ENCODE measurements at regions not wholly inside any gene's neighbourhood (a gene's known extent, or its start where the extent isn't known, plus 50 kb on each side); places are given as distances from the start of the nearest gene placed in this dataset.

- no peak for TF ChIP-seq ZNF600 (tag by site-specific recombination; IDR thresholded peaks at IDR 0.05)
- TF ChIP-seq ZNF324 (tag by site-specific recombination; IDR thresholded peaks at IDR 0.05) = no peak
- TF ChIP-seq ZNF610 (tag by site-specific recombination; IDR thresholded peaks at IDR 0.05; ENCODE audit: borderline replicate concordance) = no peak
- no peak for TF ChIP-seq ZNF768 (tag by site-specific recombination; IDR thresholded peaks at IDR 0.05)
- TF ChIP-seq ZBTB1 (tag by site-specific recombination; IDR thresholded peaks at IDR 0.05) = no peak
- TF ChIP-seq ZNF843 (tag by site-specific recombination; IDR thresholded peaks at IDR 0.05) = no peak
- TF ChIP-seq ZNF692 (tag by site-specific recombination; IDR thresholded peaks at IDR 0.05) = no peak
- TF ChIP-seq ZNF184 (tag by site-specific recombination; IDR thresholded peaks at IDR 0.05) = no peak
- ChIA-PET POLR2A (no interaction called here), CTCF (no interaction called here)
- Histone ChIP-seq H3K27ac (ENCODE audit: extremely low read depth, low read depth, low read length) (no peak overlapping the region), H3K9me3 (ENCODE audit: control insufficient read depth, insufficient read depth, low read depth, low read length) (no peaks in the 10 kb centered on the region), H3K36me3 (ENCODE audit: control insufficient read depth in 2 of 2, insufficient read depth in 1 of 2, low read length in 2 of 2) (no peaks in the 10 kb centered on the region), H3K4me1 (ENCODE audit: control insufficient read depth, insufficient read depth, low read length) (no peaks in the 10 kb centered on the region), H3K4me3 (ENCODE audit: low read depth, low read length) (no peak overlapping the region)
Observed at GRCh38 chr5:109519416-109519815, 109.6 kb upstream of the PJA2 start.

GRCh38 chr5:109516390-109516789 is 106.6 kb upstream of the PJA2 start:
- TF ChIP-seq ZNF501 (tag by site-specific recombination; IDR thresholded peaks at IDR 0.05) (no peak), REPIN1 (tag by site-specific recombination; IDR thresholded peaks at IDR 0.05; ENCODE audit: low read depth) (no peak), ZNF529 (tag by site-specific recombination; IDR thresholded peaks at IDR 0.05; ENCODE audit: insufficient replicate concordance) (no peak), CTCF (tag by site-specific recombination; IDR thresholded peaks at IDR 0.05) (no peak), KLF10 (tag by site-specific recombination; IDR thresholded peaks at IDR 0.05) (no peak)
- Histone ChIP-seq H3K27ac (ENCODE audit: extremely low read depth, low read depth, low read length) (no peak overlapping the region), H3K36me3 (ENCODE audit: control insufficient read depth in 2 of 2, insufficient read depth in 1 of 2, low read length in 2 of 2) (no peaks in the 10 kb centered on the region), H3K9me3 (ENCODE audit: control insufficient read depth, insufficient read depth, low read depth, low read length) (no peaks in the 10 kb centered on the region), H3K4me3 (ENCODE audit: low read depth, low read length) (no peak overlapping the region), H3K4me1 (ENCODE audit: control insufficient read depth, insufficient read depth, low read length) (no peaks in the 10 kb centered on the region)
- POLR2A ChIA-PET = no interaction called here
- CTCF ChIA-PET = no interaction called here

GRCh38 chr5:109511980-109512734 is 102.4 kb upstream of the PJA2 start:
- H3K27ac ChIP-seq (ENCODE audit: extremely low read depth, low read depth, low read length) = no peak overlapping the region
- no peak overlapping the region for H3K4me3 ChIP-seq (ENCODE audit: low read depth, low read length)
- H3K36me3 ChIP-seq (ENCODE audit: control insufficient read depth in 2 of 2, insufficient read depth in 1 of 2, low read length in 2 of 2) = no peaks in the 10 kb centered on the region
- H3K4me1 ChIP-seq (ENCODE audit: control insufficient read depth, insufficient read depth, low read length) = no peaks in the 10 kb centered on the region
- ChIA-PET CTCF (no interaction called here), POLR2A (no interaction called here)
- TF ChIP-seq KLF7 (tag by site-specific recombination; IDR thresholded peaks at IDR 0.05; ENCODE audit: borderline replicate concordance) (no peak), ZNF202 (tag by site-specific recombination; IDR thresholded peaks at IDR 0.05; ENCODE audit: borderline replicate concordance) (no peak), ZBTB7A (tag by site-specific recombination; IDR thresholded peaks at IDR 0.05; ENCODE audit: low read depth) (no peak), TSHZ1 (tag by site-specific recombination; IDR thresholded peaks at IDR 0.05; ENCODE audit: borderline replicate concordance) (no peak), MYNN (tag by site-specific recombination; IDR thresholded peaks at IDR 0.05; ENCODE audit: borderline replicate concordance) (no peak)
- no peaks in the 10 kb centered on the region for H3K9me3 ChIP-seq (ENCODE audit: control insufficient read depth, insufficient read depth, low read depth, low read length)
